Keratinocyte (primary cell): ENCODE measurements at regions not wholly inside any gene's neighbourhood (a gene's known extent, or its start where the extent isn't known, plus 50 kb on each side); places are given as distances from the start of the nearest gene placed in this dataset.

Source experiments
- DNase-seq: peaks from one replicate; pipeline ENCODE4 v3.0.0-alpha.2; 2011; ENCODE audit warnings: low read depth, missing footprints, low spot score
- FAIRE-seq: peaks from 2 replicates; lab custom pipeline; 2011; peaks lifted over from hg19 to GRCh38; lab: Jason Lieb, UNC
- H2AFZ ChIP-seq: 2 replicates; pipeline ENCODE4 v1.6.0; 2012; ENCODE audit warnings: low read length, control low read depth, inconsistent platforms; ENCODE audit not compliant: control insufficient read depth
- H3K27ac ChIP-seq: 2 replicates; pipeline ENCODE4 v1.5.1; 2011; ENCODE audit warnings: low read length; ENCODE audit not compliant: control insufficient read depth, insufficient read depth
- H3K27me3 ChIP-seq: 3 replicates; pipeline ENCODE4 v1.6.0; 2011; ENCODE audit warnings: low read length; ENCODE audit not compliant: control insufficient read depth, insufficient read depth; ENCODE audit errors: extremely low read depth
- H3K36me3 ChIP-seq, 2 experiments: 2 replicates in 1 of 2; 3 replicates in 1 of 2; pipeline ENCODE4 v1.5.1; 2011; ENCODE audit warnings: low read length in 2 of 2, mild to moderate bottlenecking in 1 of 2; ENCODE audit not compliant: control insufficient read depth in 2 of 2, insufficient read depth in 2 of 2; ENCODE audit errors: extremely low read depth in 1 of 2
- H3K4me1 ChIP-seq: 3 replicates; pipeline ENCODE4 v1.5.1; 2011; ENCODE audit warnings: low read length; ENCODE audit not compliant: control insufficient read depth, insufficient read depth; ENCODE audit errors: extremely low read depth
- H3K4me2 ChIP-seq: 3 replicates; pipeline ENCODE4 v1.6.0; 2011; ENCODE audit warnings: low read depth, low read length; ENCODE audit not compliant: control insufficient read depth, insufficient read depth; ENCODE audit errors: extremely low read depth
- H3K4me3 ChIP-seq, 3 experiments: fragments of 200-600 bp in 1 of 3; sonication (generic) in 1 of 3; 2 replicates in 2 of 3; 3 replicates in 1 of 3; pipeline ENCODE4 v1.5.1; 2011 to 2016; ENCODE audit warnings: low read length in 3 of 3, mild to moderate bottlenecking in 3 of 3, control low read depth in 2 of 3, inconsistent platforms in 1 of 3, low read depth in 1 of 3, mixed read lengths in 1 of 3, mixed run types in 1 of 3, moderate library complexity in 1 of 3; ENCODE audit not compliant: control insufficient read depth in 2 of 3, insufficient read depth in 2 of 3; ENCODE audit errors: extremely low read depth in 1 of 3
- H3K79me2 ChIP-seq: 2 replicates; pipeline ENCODE4 v1.6.0; 2012; ENCODE audit warnings: low read length; ENCODE audit not compliant: control insufficient read depth, insufficient read depth
- H3K9ac ChIP-seq: 3 replicates; pipeline ENCODE4 v1.6.0; 2011; ENCODE audit warnings: low read length; ENCODE audit not compliant: control insufficient read depth, insufficient read depth; ENCODE audit errors: extremely low read depth
- H3K9me1 ChIP-seq: 3 replicates; pipeline ENCODE4 v1.6.0; 2011; ENCODE audit warnings: low read length; ENCODE audit not compliant: control insufficient read depth, insufficient read depth; ENCODE audit errors: extremely low read depth
- H3K9me3 ChIP-seq: 2 replicates; pipeline ENCODE4 v1.5.1; 2012; ENCODE audit warnings: low read depth, low read length; ENCODE audit not compliant: control insufficient read depth
- H4K20me1 ChIP-seq: 3 replicates; pipeline ENCODE4 v1.6.0; 2011; ENCODE audit warnings: low read length; ENCODE audit not compliant: control insufficient read depth, insufficient read depth; ENCODE audit errors: extremely low read depth
- EZH2 ChIP-seq: IDR thresholded peaks from one replicate; pipeline ENCODE4 v1.6.1; 2012; ENCODE audit warnings: inconsistent platforms, mild to moderate bottlenecking, low read length, moderate library complexity
- dilution Hi-C: fragments of 300-500 bp; cut with MboI; formaldehyde crosslinking; loops from one replicate; pipeline ENCODE4 v1.7.0; 2020; ENCODE audit warnings: low sequenced_read_pairs; ENCODE audit not compliant: extremely low pct_ligation_motif_present
- TF ChIP-seq, protein P1 (sequence below), 3 experiments: IDR thresholded peaks in 1 of 3; conservative IDR thresholded peaks in 1 of 3; optimal IDR thresholded peaks in 1 of 3; 2 replicates in 2 of 3; 3 replicates in 1 of 3; pipeline versions ENCODE3 to v1.5.1; 2011; ENCODE audit warnings: low read length in 3 of 3, mild to moderate bottlenecking in 3 of 3, moderate library complexity in 2 of 3, control low read depth in 1 of 3, inconsistent platforms in 1 of 3; ENCODE audit not compliant: insufficient read depth in 2 of 3; ENCODE audit errors: extremely low read depth in 1 of 3

GRCh38 chr18:21168880-21169279 is 57.3 kb upstream of the ROCK1 start:
- Histone ChIP-seq H3K4me3 (no peak overlapping the region), H2AFZ (no peak overlapping the region), H3K27me3 (no peaks in the 10 kb centered on the region), H3K9me1 (no peaks in the 10 kb centered on the region), H3K4me1 (peaks cover 4% of the 10 kb centered on the region), H3K36me3 (no peaks in the 10 kb centered on the region), H3K9ac (no peak overlapping the region), H4K20me1 (no peaks in the 10 kb centered on the region), H3K79me2 (no peaks in the 10 kb centered on the region), H3K4me2 (no peak overlapping the region), H3K9me3 (no peaks in the 10 kb centered on the region), H3K27ac (no peak overlapping the region)
- dilution Hi-C loops, result no loop called here
- DNase-seq, result no peak
- FAIRE-seq, result no peak
- TF ChIP-seq, protein P1, sequence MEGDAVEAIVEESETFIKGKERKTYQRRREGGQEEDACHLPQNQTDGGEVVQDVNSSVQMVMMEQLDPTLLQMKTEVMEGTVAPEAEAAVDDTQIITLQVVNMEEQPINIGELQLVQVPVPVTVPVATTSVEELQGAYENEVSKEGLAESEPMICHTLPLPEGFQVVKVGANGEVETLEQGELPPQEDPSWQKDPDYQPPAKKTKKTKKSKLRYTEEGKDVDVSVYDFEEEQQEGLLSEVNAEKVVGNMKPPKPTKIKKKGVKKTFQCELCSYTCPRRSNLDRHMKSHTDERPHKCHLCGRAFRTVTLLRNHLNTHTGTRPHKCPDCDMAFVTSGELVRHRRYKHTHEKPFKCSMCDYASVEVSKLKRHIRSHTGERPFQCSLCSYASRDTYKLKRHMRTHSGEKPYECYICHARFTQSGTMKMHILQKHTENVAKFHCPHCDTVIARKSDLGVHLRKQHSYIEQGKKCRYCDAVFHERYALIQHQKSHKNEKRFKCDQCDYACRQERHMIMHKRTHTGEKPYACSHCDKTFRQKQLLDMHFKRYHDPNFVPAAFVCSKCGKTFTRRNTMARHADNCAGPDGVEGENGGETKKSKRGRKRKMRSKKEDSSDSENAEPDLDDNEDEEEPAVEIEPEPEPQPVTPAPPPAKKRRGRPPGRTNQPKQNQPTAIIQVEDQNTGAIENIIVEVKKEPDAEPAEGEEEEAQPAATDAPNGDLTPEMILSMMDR (optimal IDR thresholded peaks at IDR 0.05 in 1 of 3, IDR thresholded peaks at IDR 0.05 in 1 of 3, conservative IDR thresholded peaks at IDR 0.05 in 1 of 3; ENCODE audit: extremely low read depth in 1 of 3, insufficient read depth in 2 of 3, low read length in 3 of 3), result no peak
- no peak for TF ChIP-seq EZH2

DNA sequence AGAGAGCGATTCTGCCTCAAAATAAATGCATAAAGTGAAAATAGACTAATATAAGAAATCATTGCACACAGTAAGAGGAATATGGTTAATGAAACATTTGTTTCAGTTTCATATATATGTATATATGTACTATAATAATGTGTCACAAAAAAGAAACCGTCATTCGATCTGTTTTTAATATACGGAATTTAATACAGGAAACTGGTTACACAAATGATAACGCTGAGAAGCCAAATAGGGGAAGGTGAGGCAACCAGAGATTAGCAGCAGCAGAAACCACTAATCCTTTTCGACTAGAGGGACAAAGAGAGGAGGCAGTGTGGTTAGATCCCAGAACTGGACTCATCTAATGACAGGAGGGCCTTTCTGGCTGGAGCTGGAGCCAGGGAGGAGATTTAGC is 64.2 kb upstream of the GREB1L start:
- Histone ChIP-seq H3K79me2 (no peaks in the 10 kb centered on the region), H3K9me3 (no peaks in the 10 kb centered on the region), H3K36me3 (no peaks in the 10 kb centered on the region), H3K27ac (no peak overlapping the region), H4K20me1 (no peaks in the 10 kb centered on the region), H2AFZ (no peak overlapping the region), H3K9ac (no peak overlapping the region), H3K4me3 (no peak overlapping the region), H3K9me1 (no peaks in the 10 kb centered on the region), H3K4me2 (no peak overlapping the region), H3K4me1 (no peaks in the 10 kb centered on the region), H3K27me3 (no peaks in the 10 kb centered on the region)
- FAIRE-seq (no peak), DNase-seq (no peak)
- dilution Hi-C loops, result no loop called here
- no peak for TF ChIP-seq EZH2
- TF ChIP-seq, protein P1 (optimal IDR thresholded peaks at IDR 0.05 in 1 of 3, IDR thresholded peaks at IDR 0.05 in 1 of 3, conservative IDR thresholded peaks at IDR 0.05 in 1 of 3; ENCODE audit: extremely low read depth in 1 of 3, insufficient read depth in 2 of 3, low read length in 3 of 3), result no peak
